Esophagus muscularis mucosa (tissue), 4 donors: ENCODE measurements at regions not wholly inside any gene's neighbourhood (a gene's known extent, or its start where the extent isn't known, plus 50 kb on each side); places are given as distances from the start of the nearest gene placed in this dataset.

ENCODE experiments used
- DNase-seq: peaks from one replicate; pipeline ENCODE4 v3.0.0-alpha.2; 2017; ENCODE audit errors: extremely low spot score
- H3K27ac ChIP-seq, 4 donors: fragments of 200-600 bp; sonication (generic); replicated peaks in 1 of 4; 1 replicate in 3 of 4; 2 replicates in 1 of 4; pipeline ENCODE4 v1.5.1; 2016 to 2019; ENCODE audit warnings: mild to moderate bottlenecking in 1 of 4
- H3K27me3 ChIP-seq, 4 donors: fragments of 200-600 bp; sonication (generic); one replicate each; pipeline versions ENCODE4 v1.5.1 to v1.6.0; 2016 to 2019
- H3K36me3 ChIP-seq, 4 donors: fragments of 200-600 bp; sonication (generic); one replicate each; pipeline ENCODE4 v1.5.1; 2016 to 2019
- H3K4me1 ChIP-seq, 4 donors: fragments of 200-600 bp; sonication (generic); one replicate each; pipeline ENCODE4 v1.5.1; 2016 to 2019
- H3K4me3 ChIP-seq, 4 donors: fragments of 200-600 bp; sonication (generic); 1 replicate in 2 of 4; 2 replicates in 2 of 4; pipeline ENCODE4 v1.5.1; 2016 to 2019; ENCODE audit warnings: mild to moderate bottlenecking in 4 of 4, moderate library complexity in 1 of 4
- H3K9me3 ChIP-seq, 4 donors: fragments of 200-600 bp; sonication (generic); 1 replicate in 3 of 4; 2 replicates in 1 of 4; pipeline ENCODE4 v1.5.1; 2016 to 2019
- EP300 ChIP-seq: sonication (generic); formaldehyde crosslinking; IDR thresholded peaks from one replicate; pipeline ENCODE4 v1.6.1; 2017; ENCODE audit warnings: antibody characterized with exemption
- POLR2A ChIP-seq: fragments of 450-650 bp; IDR thresholded peaks from one replicate; pipeline ENCODE4 v1.6.1; 2017; ENCODE audit warnings: antibody characterized with exemption, moderate library complexity, mild to moderate bottlenecking, low read depth
- POLR2AphosphoS5 ChIP-seq, 2 donors: sonication (generic); formaldehyde crosslinking; IDR thresholded peaks; one replicate each; pipeline ENCODE4 v1.6.1; 2017; ENCODE audit warnings: antibody characterized with exemption in 2 of 2
- WGBS: methylation state at CpG from one replicate; pipeline ENCODE4 v1.1.5; 2018; 5-methylcytosine and 5-hydroxymethylcytosine counted together
- intact Hi-C: fragments of 100-400 bp; cut with DNase I; formaldehyde crosslinking; loops from one replicate; pipeline ENCODE4 v1.15.1; 2023
- TF ChIP-seq, protein P1 (sequence below), 3 experiments: fragments of 200-600 bp in 2 of 3; fragments of 450-650 bp in 1 of 3; sonication (generic) in 2 of 3; IDR thresholded peaks; one replicate each; pipeline ENCODE4 v1.5.1; 2017 to 2019; ENCODE audit warnings: antibody characterized with exemption in 3 of 3, mild to moderate bottlenecking in 2 of 3, moderate library complexity in 1 of 3

DNA sequence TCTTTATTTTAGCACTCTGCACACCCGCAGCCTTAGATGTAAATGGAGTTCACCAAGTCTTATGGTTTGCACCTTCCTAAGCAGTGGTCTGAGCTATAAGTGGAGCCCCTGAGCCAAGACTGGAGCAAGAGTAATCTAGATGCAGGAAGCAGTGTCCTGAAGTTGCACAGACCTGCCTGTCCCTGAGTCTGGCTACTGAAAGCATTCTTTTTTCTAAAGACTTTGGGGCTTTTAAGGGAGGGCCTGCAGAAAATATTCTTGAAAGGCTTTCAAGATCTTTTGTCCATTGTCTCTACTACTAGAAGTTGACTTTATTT, 389.7 kb downstream of the KDM5D start:
- H3K36me3 ChIP-seq, result no peaks in the 10 kb centered on the region
- H3K4me1 ChIP-seq, result no peaks in the 10 kb centered on the region
- no peak for DNase-seq
- H3K9me3 ChIP-seq, result no peaks in the 10 kb centered on the region
- intact Hi-C loops, result no loop called here
- H3K4me3 ChIP-seq, result no peak overlapping the region
- TF ChIP-seq POLR2AphosphoS5 (IDR thresholded peaks at IDR 0.05), result no peak
- TF ChIP-seq POLR2A, result no peak
- no peak for TF ChIP-seq EP300
- TF ChIP-seq, protein P1, sequence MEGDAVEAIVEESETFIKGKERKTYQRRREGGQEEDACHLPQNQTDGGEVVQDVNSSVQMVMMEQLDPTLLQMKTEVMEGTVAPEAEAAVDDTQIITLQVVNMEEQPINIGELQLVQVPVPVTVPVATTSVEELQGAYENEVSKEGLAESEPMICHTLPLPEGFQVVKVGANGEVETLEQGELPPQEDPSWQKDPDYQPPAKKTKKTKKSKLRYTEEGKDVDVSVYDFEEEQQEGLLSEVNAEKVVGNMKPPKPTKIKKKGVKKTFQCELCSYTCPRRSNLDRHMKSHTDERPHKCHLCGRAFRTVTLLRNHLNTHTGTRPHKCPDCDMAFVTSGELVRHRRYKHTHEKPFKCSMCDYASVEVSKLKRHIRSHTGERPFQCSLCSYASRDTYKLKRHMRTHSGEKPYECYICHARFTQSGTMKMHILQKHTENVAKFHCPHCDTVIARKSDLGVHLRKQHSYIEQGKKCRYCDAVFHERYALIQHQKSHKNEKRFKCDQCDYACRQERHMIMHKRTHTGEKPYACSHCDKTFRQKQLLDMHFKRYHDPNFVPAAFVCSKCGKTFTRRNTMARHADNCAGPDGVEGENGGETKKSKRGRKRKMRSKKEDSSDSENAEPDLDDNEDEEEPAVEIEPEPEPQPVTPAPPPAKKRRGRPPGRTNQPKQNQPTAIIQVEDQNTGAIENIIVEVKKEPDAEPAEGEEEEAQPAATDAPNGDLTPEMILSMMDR (IDR thresholded peaks at IDR 0.05), result no peak
- H3K27me3 ChIP-seq, result no peaks in the 10 kb centered on the region
- no CpG with 5 or more reads among the region's 1 CpG for whole genome bisulfite sequencing
- no peak overlapping the region for H3K27ac ChIP-seq

DNA sequence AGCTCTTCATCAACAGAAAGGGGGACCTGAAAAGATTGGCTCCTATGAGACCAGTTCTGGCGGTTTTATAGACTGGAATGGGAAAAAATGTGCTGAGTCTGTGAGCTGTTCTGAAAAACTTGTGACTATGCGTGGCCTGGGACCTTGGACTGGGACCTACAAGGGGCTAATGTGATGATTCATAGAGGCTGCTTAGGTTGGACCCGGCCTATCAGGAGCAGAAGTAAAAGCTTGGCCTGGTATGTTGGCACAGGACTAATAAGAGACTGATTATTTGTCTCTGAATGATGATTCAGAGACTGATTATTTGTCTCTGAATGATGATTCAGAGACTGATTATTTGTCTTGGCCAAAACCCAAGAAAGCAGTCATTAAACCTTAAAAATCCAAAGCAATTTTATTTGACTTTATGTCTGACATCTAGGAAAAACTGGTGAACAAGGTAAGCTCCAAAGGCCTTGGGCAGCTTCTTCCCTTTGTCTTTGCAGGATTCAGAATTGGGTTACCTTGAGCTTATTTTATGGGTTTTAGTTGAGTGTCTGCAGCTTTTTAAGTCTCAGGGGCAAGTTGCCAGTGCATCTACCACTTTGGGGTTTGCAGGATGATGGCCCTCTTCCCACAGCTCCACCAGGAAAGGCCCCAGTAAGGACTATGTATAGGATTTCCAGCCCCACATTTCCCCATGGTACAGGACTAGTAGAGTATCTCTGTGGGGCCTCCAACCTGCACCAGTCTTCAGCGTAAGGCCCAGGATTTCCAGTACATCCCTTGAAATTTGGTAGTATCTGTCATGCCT, 390.3 kb downstream of the KDM5D start:
- intact Hi-C loops, result no loop called here
- no peak overlapping the region for H3K4me3 ChIP-seq
- WGBS, result no CpG with 5 or more reads among the region's 4 CpGs
- no peak for DNase-seq
- H3K27ac ChIP-seq, result no peak overlapping the region
- no peaks in the 10 kb centered on the region for H3K4me1 ChIP-seq
- H3K9me3 ChIP-seq, result no peaks in the 10 kb centered on the region
- no peaks in the 10 kb centered on the region for H3K27me3 ChIP-seq
- no peaks in the 10 kb centered on the region for H3K36me3 ChIP-seq
- TF ChIP-seq POLR2AphosphoS5 (IDR thresholded peaks at IDR 0.05) (no peak), EP300 (no peak), POLR2A (no peak)
- TF ChIP-seq, protein P1 (IDR thresholded peaks at IDR 0.05), result no peak

DNA sequence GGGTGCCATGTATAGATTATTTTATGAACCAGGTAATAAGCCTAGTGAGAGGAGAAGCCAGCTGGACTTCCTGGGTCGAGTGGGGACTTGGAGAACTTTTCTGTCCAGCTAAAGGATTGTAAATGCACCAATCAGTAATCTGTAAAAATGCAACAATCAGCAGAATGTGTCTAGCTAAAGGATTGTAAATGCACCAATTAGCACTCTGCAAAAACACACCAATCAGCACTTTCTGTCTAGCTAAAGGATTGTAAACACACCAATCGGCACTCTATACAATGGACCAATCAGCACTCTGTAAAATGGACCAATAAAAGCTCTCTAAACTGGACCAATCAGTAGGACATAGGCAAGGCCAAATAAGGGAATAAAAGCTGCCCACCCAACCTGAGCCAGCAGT, 392.9 kb downstream of the KDM5D start:
- Histone ChIP-seq H3K4me1 (no peaks in the 10 kb centered on the region), H3K9me3 (no peaks in the 10 kb centered on the region), H3K27ac (no peak overlapping the region), H3K4me3 (no peak overlapping the region), H3K27me3 (no peaks in the 10 kb centered on the region), H3K36me3 (no peaks in the 10 kb centered on the region)
- no CpG with 5 or more reads among the region's 2 CpGs for WGBS
- intact Hi-C loops, result no loop called here
- DNase-seq, result no peak
- no peak for TF ChIP-seq EP300
- no peak for TF ChIP-seq POLR2AphosphoS5 (IDR thresholded peaks at IDR 0.05)
- no peak for TF ChIP-seq POLR2A
- TF ChIP-seq, protein P1 (IDR thresholded peaks at IDR 0.05), result no peak

DNA sequence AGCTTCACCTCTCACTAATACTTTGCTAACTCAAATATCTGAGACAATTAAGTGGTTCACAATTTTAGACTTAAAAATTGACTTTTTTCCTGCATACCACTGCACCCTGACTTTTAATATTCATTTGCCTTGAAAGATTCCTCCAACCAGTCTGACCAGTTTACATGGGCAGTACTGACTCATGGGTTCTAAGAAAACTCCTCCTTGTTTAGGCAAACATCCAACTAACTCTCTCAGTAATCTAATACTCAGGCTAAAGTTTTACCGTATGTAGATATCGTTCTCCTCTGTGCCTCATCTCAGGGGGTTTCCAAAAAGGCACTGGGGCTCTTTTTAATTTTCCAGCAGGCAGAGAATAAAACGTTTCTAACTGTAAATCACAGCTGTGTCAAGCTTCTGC, 422.8 kb downstream of the KDM5D start:
- Histone ChIP-seq H3K36me3 (no peaks in the 10 kb centered on the region), H3K27ac (no peak overlapping the region), H3K9me3 (peaks cover 0 to 16% (median 0%) of the 10 kb centered on the region in 4 donors), H3K4me3 (no peak overlapping the region), H3K27me3 (no peaks in the 10 kb centered on the region), H3K4me1 (no peaks in the 10 kb centered on the region)
- TF ChIP-seq POLR2AphosphoS5 (IDR thresholded peaks at IDR 0.05) (no peak), EP300 (no peak), POLR2A (no peak)
- TF ChIP-seq, protein P1 (IDR thresholded peaks at IDR 0.05), result no peak
- no peak for DNase-seq
- WGBS, result no CpG with 5 or more reads among the region's 3 CpGs
- intact Hi-C loops, result no loop called here

DNA sequence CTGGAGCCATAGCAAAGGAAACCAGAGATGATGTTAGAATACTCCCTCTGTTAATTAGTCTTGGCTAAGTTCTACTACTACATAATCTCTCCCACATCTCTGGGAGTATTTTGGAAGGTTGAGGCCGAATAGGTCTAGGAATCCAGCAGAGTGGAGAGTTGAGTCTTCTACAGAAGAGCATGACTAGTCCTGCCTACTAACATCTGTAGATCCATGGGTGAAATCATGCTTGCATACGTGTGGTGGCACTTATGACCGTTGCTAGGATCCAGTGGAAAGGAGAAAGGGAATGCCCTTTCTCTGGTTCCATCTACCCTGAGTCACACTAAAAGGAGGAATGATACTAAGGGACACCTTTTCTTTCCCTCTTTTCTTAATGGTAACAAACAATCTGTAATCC, 425.4 kb downstream of the KDM5D start:
- H3K27ac ChIP-seq, result no peak overlapping the region
- no peaks in the 10 kb centered on the region for H3K4me1 ChIP-seq
- intact Hi-C loops, result no loop called here
- H3K36me3 ChIP-seq, result no peaks in the 10 kb centered on the region
- TF ChIP-seq EP300 (no peak), POLR2AphosphoS5 (IDR thresholded peaks at IDR 0.05) (no peak), POLR2A (no peak)
- TF ChIP-seq, protein P1 (IDR thresholded peaks at IDR 0.05), result no peak
- no peak overlapping the region for H3K4me3 ChIP-seq
- H3K9me3 ChIP-seq, result peaks cover 0 to 16% (median 0%) of the 10 kb centered on the region in 4 donors
- no peaks in the 10 kb centered on the region for H3K27me3 ChIP-seq
- WGBS, result no CpG with 5 or more reads among the region's 3 CpGs
- DNase-seq, result no peak
